K562 (cell line): ENCODE measurements at regions not wholly inside any gene's neighbourhood (a gene's known extent, or its start where the extent isn't known, plus 50 kb on each side); places are given as distances from the start of the nearest gene placed in this dataset.

Experiments
- BDP1 ChIP-seq: IDR thresholded peaks from 3 replicates; pipeline ENCODE4 v1.6.1; 2011; ENCODE audit not compliant: insufficient read length, insufficient read depth
- CBFB ChIP-seq: sonication (generic); formaldehyde crosslinking; IDR thresholded peaks from 2 replicates; pipeline ENCODE4 v1.4.0; 2020; ENCODE audit warnings: mild to moderate bottlenecking, missing genetic modification reagents
- CBX3 ChIP-seq, 2 experiments: IDR thresholded peaks; 1 replicate in 1 of 2; 2 replicates in 1 of 2; pipeline ENCODE4 v1.6.1; 2012; ENCODE audit warnings: inconsistent platforms in 2 of 2, low read length in 2 of 2, borderline replicate concordance in 1 of 2, control low read depth in 1 of 2
- POLR2AphosphoS5 ChIP-seq: IDR thresholded peaks from 2 replicates; pipeline ENCODE4 v1.6.1; 2011; ENCODE audit warnings: mild to moderate bottlenecking, low read depth, low read length, moderate library complexity; ENCODE audit not compliant: control insufficient read depth, insufficient read depth
- TF ChIP-seq, protein P1 (sequence below): fragments of 450-650 bp; IDR thresholded peaks from 2 replicates; pipeline ENCODE4 v1.6.1; 2017; ENCODE audit warnings: antibody characterized with exemption

DNA sequence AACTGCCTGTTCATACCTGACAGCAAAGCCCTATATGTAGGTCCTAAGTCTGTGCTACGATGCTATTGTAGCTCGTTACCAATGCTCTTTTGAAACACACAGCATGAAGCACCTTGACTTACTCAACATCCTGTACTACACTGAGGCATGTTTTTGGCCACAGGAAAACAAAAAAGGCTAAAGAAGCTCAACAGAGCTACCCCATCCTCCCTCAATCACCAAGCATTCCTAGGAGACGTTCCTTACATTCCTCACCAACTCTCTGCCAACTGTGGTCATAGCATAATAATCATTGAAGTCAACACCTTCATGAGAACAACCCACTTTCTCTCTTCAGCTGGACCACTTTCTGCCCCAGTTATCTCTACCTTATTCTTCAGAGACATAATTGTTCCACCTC, 73.7 kb upstream of the SLC25A43 start:
- TF ChIP-seq CBFB (no peak), CBX3 (IDR thresholded peaks at IDR 0.05; ENCODE audit: borderline replicate concordance in 1 of 2, low read length in 2 of 2) (no peak), POLR2AphosphoS5 (no peak), BDP1 (no peak)
- TF ChIP-seq, protein P1, sequence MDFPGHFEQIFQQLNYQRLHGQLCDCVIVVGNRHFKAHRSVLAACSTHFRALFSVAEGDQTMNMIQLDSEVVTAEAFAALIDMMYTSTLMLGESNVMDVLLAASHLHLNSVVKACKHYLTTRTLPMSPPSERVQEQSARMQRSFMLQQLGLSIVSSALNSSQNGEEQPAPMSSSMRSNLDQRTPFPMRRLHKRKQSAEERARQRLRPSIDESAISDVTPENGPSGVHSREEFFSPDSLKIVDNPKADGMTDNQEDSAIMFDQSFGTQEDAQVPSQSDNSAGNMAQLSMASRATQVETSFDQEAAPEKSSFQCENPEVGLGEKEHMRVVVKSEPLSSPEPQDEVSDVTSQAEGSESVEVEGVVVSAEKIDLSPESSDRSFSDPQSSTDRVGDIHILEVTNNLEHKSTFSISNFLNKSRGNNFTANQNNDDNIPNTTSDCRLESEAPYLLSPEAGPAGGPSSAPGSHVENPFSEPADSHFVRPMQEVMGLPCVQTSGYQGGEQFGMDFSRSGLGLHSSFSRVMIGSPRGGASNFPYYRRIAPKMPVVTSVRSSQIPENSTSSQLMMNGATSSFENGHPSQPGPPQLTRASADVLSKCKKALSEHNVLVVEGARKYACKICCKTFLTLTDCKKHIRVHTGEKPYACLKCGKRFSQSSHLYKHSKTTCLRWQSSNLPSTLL, result no peak
